PC-3 (cell line): ENCODE measurements at regions not wholly inside any gene's neighbourhood (a gene's known extent, or its start where the extent isn't known, plus 50 kb on each side); places are given as distances from the start of the nearest gene placed in this dataset.

Source experiments
- EZH2 ChIP-seq: fragments of 300-600 bp; sonication (generic); IDR thresholded peaks from one replicate; pipeline ENCODE4 v1.6.1; 2017; ENCODE audit warnings: antibody characterized with exemption, mild to moderate bottlenecking, low read length; ENCODE audit not compliant: unreplicated experiment
- TF ChIP-seq, protein P1 (sequence below): fragments of 300-600 bp; sonication (generic); conservative IDR thresholded peaks from 2 replicates; pipeline ENCODE4 v1.5.1; 2017; ENCODE audit warnings: antibody characterized with exemption, low read depth, mild to moderate bottlenecking, low read length

DNA sequence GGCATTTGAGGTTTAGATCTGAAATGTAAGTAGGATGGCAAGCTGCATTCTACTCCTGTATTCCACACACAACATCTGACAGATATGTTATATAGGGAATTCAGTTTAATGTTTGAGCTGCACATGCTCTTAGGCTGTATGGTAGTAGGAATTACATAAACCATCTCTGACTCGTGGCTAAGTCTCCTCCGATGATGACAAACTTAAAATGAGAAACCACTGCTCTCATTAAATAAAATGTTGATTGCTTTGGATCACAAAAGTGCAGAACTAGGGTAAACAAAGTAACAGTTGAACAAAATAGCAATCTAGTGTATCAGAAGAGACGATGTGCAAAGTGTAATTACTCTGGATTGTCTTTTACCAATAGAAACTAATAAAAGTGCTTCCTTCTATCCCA is 50.1 kb upstream of the WDR75 start:
- TF ChIP-seq, protein P1, sequence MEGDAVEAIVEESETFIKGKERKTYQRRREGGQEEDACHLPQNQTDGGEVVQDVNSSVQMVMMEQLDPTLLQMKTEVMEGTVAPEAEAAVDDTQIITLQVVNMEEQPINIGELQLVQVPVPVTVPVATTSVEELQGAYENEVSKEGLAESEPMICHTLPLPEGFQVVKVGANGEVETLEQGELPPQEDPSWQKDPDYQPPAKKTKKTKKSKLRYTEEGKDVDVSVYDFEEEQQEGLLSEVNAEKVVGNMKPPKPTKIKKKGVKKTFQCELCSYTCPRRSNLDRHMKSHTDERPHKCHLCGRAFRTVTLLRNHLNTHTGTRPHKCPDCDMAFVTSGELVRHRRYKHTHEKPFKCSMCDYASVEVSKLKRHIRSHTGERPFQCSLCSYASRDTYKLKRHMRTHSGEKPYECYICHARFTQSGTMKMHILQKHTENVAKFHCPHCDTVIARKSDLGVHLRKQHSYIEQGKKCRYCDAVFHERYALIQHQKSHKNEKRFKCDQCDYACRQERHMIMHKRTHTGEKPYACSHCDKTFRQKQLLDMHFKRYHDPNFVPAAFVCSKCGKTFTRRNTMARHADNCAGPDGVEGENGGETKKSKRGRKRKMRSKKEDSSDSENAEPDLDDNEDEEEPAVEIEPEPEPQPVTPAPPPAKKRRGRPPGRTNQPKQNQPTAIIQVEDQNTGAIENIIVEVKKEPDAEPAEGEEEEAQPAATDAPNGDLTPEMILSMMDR: no peak
- no peak for TF ChIP-seq EZH2
